Fibroblast of lung (primary cell): ENCODE measurements at regions not wholly inside any gene's neighbourhood (a gene's known extent, or its start where the extent isn't known, plus 50 kb on each side); places are given as distances from the start of the nearest gene placed in this dataset.

Source experiments
- DNase-seq, 2 donors: peaks; one replicate each; pipeline versions ENCODE4 v3.0.0 to v3.0.0-alpha.2; 2010; ENCODE audit warnings: low read depth in 2 of 2
- H2AFZ ChIP-seq: 2 replicates; pipeline ENCODE4 v1.5.1; 2012; ENCODE audit warnings: low read length, control low read depth, inconsistent platforms
- H3K27ac ChIP-seq: 2 replicates; pipeline ENCODE4 v1.5.1; 2011; ENCODE audit warnings: low read length, control low read depth; ENCODE audit not compliant: insufficient read depth
- H3K27me3 ChIP-seq: 2 replicates; pipeline ENCODE4 v1.5.1; 2011; ENCODE audit warnings: mild to moderate bottlenecking, low read length; ENCODE audit not compliant: control insufficient read depth, insufficient read depth
- H3K36me3 ChIP-seq: 2 replicates; pipeline ENCODE4 v1.5.1; 2011; ENCODE audit warnings: low read length; ENCODE audit not compliant: control insufficient read depth, insufficient read depth
- H3K4me1 ChIP-seq: 2 replicates; pipeline ENCODE4 v1.5.1; 2011; ENCODE audit warnings: low read length; ENCODE audit not compliant: control insufficient read depth, insufficient read depth; ENCODE audit errors: extremely low read depth
- H3K4me2 ChIP-seq: 2 replicates; pipeline ENCODE4 v1.5.1; 2011; ENCODE audit warnings: low read length, control low read depth; ENCODE audit not compliant: insufficient read depth; ENCODE audit errors: extremely low read depth
- H3K4me3 ChIP-seq, 4 experiments: fragments of 200-600 bp in 1 of 4; sonication (generic) in 1 of 4; replicated peaks in 1 of 4; 2 replicates each; pipeline ENCODE4 v1.5.1; 2011 to 2016; ENCODE audit warnings: low read length in 4 of 4, low read depth in 3 of 4, mild to moderate bottlenecking in 3 of 4, control low read depth in 2 of 4, inconsistent platforms in 1 of 4, mixed read lengths in 1 of 4; ENCODE audit not compliant: insufficient read depth in 1 of 4; ENCODE audit errors: control extremely low read depth in 1 of 4
- H3K79me2 ChIP-seq: 2 replicates; pipeline ENCODE4 v1.5.1; 2012; ENCODE audit warnings: mild to moderate bottlenecking, low read length, inconsistent platforms; ENCODE audit not compliant: control insufficient read depth, insufficient read depth
- H3K9ac ChIP-seq: 2 replicates; pipeline ENCODE4 v1.5.1; 2011; ENCODE audit warnings: mild to moderate bottlenecking, low read length, control low read depth; ENCODE audit not compliant: insufficient read depth
- H3K9me3 ChIP-seq: 2 replicates; pipeline ENCODE4 v1.5.1; 2012; ENCODE audit warnings: low read depth, low read length; ENCODE audit not compliant: control insufficient read depth, insufficient read depth
- H4K20me1 ChIP-seq: 2 replicates; pipeline ENCODE4 v1.5.1; 2011; ENCODE audit warnings: low read length; ENCODE audit not compliant: control insufficient read depth, insufficient read depth; ENCODE audit errors: extremely low read depth
- EZH2 ChIP-seq: IDR thresholded peaks from 2 replicates; pipeline ENCODE4 v1.5.1; 2012; ENCODE audit warnings: low read length, control low read depth, mild to moderate bottlenecking; ENCODE audit errors: missing control alignments
- TF ChIP-seq, protein P1 (sequence below), 2 donors: IDR thresholded peaks in 1 of 2; conservative IDR thresholded peaks in 1 of 2; 1 replicate in 1 of 2; 2 replicates in 1 of 2; pipeline ENCODE4 v1.5.1; 2011 to 2012; ENCODE audit warnings: low read length in 2 of 2, control low read depth in 1 of 2, inconsistent platforms in 1 of 2, low read depth in 1 of 2, mild to moderate bottlenecking in 1 of 2

DNA sequence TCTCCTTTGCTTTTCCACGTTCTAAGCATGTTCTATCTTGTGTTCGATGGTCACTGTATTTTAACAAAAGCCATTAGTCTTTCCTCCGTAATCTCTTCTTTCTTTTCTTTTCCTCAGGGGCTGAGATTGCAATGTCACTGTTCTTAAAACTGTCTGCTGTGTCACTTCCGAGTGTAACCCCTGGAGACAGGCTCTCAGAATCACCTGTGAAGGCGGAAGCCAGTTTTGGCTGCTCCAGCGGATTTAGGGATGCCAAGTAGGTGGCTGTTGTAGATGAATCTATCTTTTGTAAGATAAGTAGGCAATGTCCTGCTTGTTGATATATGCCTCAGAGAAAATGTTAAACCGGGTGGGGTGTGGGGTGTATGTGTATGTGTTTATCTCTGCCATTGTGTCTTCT lies 94.7 kb upstream of the L3MBTL4 start:
- Histone ChIP-seq H3K9ac (no peak overlapping the region), H3K79me2 (no peaks in the 10 kb centered on the region), H3K27me3 (no peaks in the 10 kb centered on the region), H3K27ac (no peak overlapping the region), H3K4me2 (no peak overlapping the region), H3K36me3 (no peaks in the 10 kb centered on the region), H3K9me3 (no peaks in the 10 kb centered on the region), H3K4me3 (no peak overlapping the region), H4K20me1 (no peaks in the 10 kb centered on the region), H3K4me1 (no peaks in the 10 kb centered on the region), H2AFZ (no peak overlapping the region)
- TF ChIP-seq, protein P1, sequence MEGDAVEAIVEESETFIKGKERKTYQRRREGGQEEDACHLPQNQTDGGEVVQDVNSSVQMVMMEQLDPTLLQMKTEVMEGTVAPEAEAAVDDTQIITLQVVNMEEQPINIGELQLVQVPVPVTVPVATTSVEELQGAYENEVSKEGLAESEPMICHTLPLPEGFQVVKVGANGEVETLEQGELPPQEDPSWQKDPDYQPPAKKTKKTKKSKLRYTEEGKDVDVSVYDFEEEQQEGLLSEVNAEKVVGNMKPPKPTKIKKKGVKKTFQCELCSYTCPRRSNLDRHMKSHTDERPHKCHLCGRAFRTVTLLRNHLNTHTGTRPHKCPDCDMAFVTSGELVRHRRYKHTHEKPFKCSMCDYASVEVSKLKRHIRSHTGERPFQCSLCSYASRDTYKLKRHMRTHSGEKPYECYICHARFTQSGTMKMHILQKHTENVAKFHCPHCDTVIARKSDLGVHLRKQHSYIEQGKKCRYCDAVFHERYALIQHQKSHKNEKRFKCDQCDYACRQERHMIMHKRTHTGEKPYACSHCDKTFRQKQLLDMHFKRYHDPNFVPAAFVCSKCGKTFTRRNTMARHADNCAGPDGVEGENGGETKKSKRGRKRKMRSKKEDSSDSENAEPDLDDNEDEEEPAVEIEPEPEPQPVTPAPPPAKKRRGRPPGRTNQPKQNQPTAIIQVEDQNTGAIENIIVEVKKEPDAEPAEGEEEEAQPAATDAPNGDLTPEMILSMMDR (conservative IDR thresholded peaks at IDR 0.05 in 1 of 2, IDR thresholded peaks at IDR 0.05 in 1 of 2; ENCODE audit: low read depth in 1 of 2, low read length in 2 of 2) = no peak
- TF ChIP-seq EZH2 = no peak
- DNase-seq = no peak

DNA sequence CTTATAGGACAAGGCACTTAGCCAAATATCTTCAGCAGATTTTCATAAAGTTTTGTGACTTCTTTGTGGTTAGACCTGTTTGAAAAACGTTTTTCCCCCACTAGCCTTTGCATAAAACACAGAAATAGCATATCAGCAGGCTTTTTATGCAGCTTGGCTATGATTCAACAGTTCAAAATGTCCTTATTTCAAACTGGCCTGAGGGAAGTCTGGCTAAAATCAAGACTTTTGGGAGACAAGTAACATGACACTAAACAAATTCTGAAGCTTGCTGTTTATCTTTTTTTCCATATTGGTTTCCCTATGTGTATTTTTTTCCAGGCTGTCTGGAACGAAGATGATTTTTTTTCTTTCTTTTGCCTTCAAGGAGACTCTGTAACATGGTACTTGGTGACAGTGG lies 95.1 kb upstream of the L3MBTL4 start:
- Histone ChIP-seq H3K9me3 (no peaks in the 10 kb centered on the region), H3K79me2 (no peaks in the 10 kb centered on the region), H2AFZ (no peak overlapping the region), H3K27ac (no peak overlapping the region), H3K4me3 (no peak overlapping the region), H3K4me2 (no peak overlapping the region), H3K27me3 (no peaks in the 10 kb centered on the region), H4K20me1 (no peaks in the 10 kb centered on the region), H3K36me3 (no peaks in the 10 kb centered on the region), H3K4me1 (no peaks in the 10 kb centered on the region), H3K9ac (no peak overlapping the region)
- DNase-seq = peak in 1 of 2 donors; percentile 37
- TF ChIP-seq, protein P1 (conservative IDR thresholded peaks at IDR 0.05 in 1 of 2, IDR thresholded peaks at IDR 0.05 in 1 of 2; ENCODE audit: low read depth in 1 of 2, low read length in 2 of 2) = no peak
- TF ChIP-seq EZH2 = no peak

DNA sequence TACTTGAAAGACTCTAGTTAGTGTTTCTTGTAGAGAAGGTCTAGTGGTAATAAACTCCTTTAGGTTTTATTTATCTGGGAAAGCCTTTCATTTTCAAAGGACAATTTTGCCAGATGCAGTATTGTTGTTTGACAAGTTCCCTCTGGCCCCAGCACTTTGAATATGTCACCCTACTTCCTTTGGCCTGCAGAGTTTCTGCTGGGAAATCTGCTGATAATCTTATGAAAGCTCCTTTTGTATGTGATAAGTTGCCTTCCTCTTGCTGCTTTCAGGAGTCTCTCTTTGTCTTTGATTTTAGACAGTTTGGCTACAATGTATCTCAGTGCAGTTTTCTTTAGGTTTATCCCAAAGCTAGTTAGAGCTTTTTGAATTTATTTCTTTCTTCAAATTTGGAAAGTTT lies 106.2 kb upstream of the L3MBTL4 start:
- H3K4me1 ChIP-seq = no peaks in the 10 kb centered on the region
- no peaks in the 10 kb centered on the region for H3K79me2 ChIP-seq
- TF ChIP-seq, protein P1 (conservative IDR thresholded peaks at IDR 0.05 in 1 of 2, IDR thresholded peaks at IDR 0.05 in 1 of 2; ENCODE audit: low read depth in 1 of 2, low read length in 2 of 2) = no peak
- no peak for TF ChIP-seq EZH2
- no peak overlapping the region for H2AFZ ChIP-seq
- H3K9ac ChIP-seq = no peak overlapping the region
- H3K27ac ChIP-seq = no peak overlapping the region
- DNase-seq = no peak
- H3K36me3 ChIP-seq = no peaks in the 10 kb centered on the region
- no peak overlapping the region for H3K4me3 ChIP-seq
- H3K4me2 ChIP-seq = no peak overlapping the region
- no peaks in the 10 kb centered on the region for H4K20me1 ChIP-seq
- H3K27me3 ChIP-seq = no peaks in the 10 kb centered on the region
- H3K9me3 ChIP-seq = no peaks in the 10 kb centered on the region
